ENCODE measurements at regions not wholly inside any gene's neighbourhood (a gene's known extent, or its start where the extent isn't known, plus 50 kb on each side); places are given as distances from the start of the nearest gene placed in this dataset.
"Not testable (repeated sequence)": the region's sequence is repeated elsewhere in the genome, so short reads cannot be mapped to it uniquely, and the experiment has no call there.

GRCh38 chr5:1601565-1601964 lies 77.8 kb upstream of the LPCAT1 start:
- not testable (repeated sequence) for TF ChIP-seq POLR2A (IDR thresholded peaks at IDR 0.05; ENCODE audit: low read length); GATA1 (IDR thresholded peaks at IDR 0.05; ENCODE audit: low read depth, low read length)

Measured in erythroblast (primary cell).